Stimulated activated CD4-positive, alpha-beta T cell treated with anti-CD3 and anti-CD28 coated beads, Interleukin-15, amount 100 ng/mL, for 24 hours (primary cell): ENCODE measurements at regions not wholly inside any gene's neighbourhood (a gene's known extent, or its start where the extent isn't known, plus 50 kb on each side); places are given as distances from the start of the nearest gene placed in this dataset.
"Not testable (repeated sequence)": the region's sequence is repeated elsewhere in the genome, so short reads cannot be mapped to it uniquely, and the experiment has no call there.

Source experiments
- DNase-seq: peaks from one replicate; pipeline ENCODE4 v3.0.0-alpha.2; 2020

DNA sequence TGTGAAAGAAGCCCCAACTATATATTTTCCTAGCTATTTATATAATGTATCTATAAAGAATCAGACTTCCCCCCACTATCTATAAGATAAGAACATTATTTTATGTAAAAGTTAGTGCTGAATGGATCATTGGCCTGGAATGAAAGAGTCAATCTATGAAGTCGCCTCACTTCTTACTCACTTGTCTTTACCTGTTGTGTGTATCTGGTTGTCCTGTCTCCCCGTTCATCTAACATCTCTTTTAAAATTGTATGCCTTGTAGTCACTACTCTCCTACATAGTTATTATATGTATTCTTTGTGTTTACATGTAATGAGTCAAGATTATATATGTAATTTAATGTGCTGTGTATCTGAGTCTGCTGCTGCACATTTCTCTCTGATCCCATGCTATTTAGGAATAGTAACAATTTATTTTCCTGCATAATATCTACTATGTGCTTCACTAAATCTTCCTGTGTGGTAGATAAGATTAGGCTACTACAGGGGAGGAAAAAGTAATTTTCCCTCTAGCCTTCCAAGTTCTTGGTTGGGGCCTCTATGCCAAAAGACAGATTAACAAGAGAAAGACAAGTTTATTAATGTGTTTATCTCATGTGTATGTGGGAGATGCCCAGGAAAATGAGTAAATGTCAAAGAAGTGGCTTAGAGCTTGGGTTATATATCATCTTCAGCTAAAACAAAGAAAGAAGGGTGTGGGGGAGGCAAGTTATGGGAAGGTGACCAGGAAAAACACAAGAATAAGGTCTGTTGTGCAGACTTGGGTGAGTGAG lies 77.6 kb upstream of the FRMPD4 start:
- no peak for DNase-seq

DNA sequence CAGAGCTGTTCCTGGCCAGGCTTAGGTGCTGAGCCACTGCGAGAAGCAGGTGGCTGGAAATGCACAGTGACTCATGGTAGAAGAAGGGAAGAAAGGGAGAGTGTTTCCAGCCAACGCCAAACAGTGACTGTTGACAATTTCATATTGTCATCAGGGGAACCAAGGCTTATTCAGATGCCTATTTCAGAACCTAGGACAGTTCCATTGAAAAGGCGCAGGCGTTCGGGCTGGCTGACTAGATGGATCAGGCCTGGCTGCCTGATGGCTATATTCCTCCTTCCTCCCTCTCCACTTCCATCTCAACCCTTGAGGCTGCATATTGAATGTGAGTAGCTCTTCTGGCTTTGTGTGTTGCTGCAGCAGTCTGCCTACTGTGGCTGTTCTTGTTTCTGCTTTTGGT lies 73.0 kb upstream of the FRMPD4 start:
- DNase-seq = no peak

GRCh38 chrX:12076046-12076445 lies 62.2 kb upstream of the FRMPD4 start:
- DNase-seq = no peak

GRCh38 chrX:12080265-12080664 lies 58.0 kb upstream of the FRMPD4 start:
- DNase-seq = no peak

- DNase-seq = not testable (repeated sequence)
Observed at GRCh38 chrX:12082959-12083358, 55.3 kb upstream of the FRMPD4 start.
